Urinary bladder (tissue), 3 donors: ENCODE measurements at regions not wholly inside any gene's neighbourhood (a gene's known extent, or its start where the extent isn't known, plus 50 kb on each side); places are given as distances from the start of the nearest gene placed in this dataset.
A peak's percentile ranks its signal among the peaks of the same experiment; 100 is the strongest.
"Not testable (repeated sequence)": the region's sequence is repeated elsewhere in the genome, so short reads cannot be mapped to it uniquely, and the experiment has no call there.

Experiments used
- DNase-seq: peaks from one replicate; pipeline ENCODE4 v3.0.0-alpha.2; 2015; ENCODE audit errors: extremely low spot score
- H3K27ac ChIP-seq: one replicate; pipeline ENCODE4 v1.5.1; 2013; ENCODE audit warnings: low read depth, mild to moderate bottlenecking, moderate library complexity
- H3K36me3 ChIP-seq: one replicate; pipeline ENCODE4 v1.6.1; 2013; ENCODE audit warnings: mild to moderate bottlenecking, moderate library complexity; ENCODE audit not compliant: insufficient read depth
- H3K4me1 ChIP-seq: one replicate; pipeline ENCODE4 v1.6.1; 2013; ENCODE audit warnings: mild to moderate bottlenecking, moderate library complexity; ENCODE audit not compliant: insufficient read depth
- H3K4me3 ChIP-seq: one replicate; pipeline ENCODE4 v1.5.1; 2013; ENCODE audit warnings: low read depth, low read length
- WGBS: extraction: QIAGEN DNeasy Blood & Tissue Kit; methylation state at CpG from one replicate; pipeline ENCODE4 v1.1.7; 2013; 5-methylcytosine and 5-hydroxymethylcytosine counted together
- donor health status: healthy with polysubstance abuse.
- donor health status: healthy.

DNA sequence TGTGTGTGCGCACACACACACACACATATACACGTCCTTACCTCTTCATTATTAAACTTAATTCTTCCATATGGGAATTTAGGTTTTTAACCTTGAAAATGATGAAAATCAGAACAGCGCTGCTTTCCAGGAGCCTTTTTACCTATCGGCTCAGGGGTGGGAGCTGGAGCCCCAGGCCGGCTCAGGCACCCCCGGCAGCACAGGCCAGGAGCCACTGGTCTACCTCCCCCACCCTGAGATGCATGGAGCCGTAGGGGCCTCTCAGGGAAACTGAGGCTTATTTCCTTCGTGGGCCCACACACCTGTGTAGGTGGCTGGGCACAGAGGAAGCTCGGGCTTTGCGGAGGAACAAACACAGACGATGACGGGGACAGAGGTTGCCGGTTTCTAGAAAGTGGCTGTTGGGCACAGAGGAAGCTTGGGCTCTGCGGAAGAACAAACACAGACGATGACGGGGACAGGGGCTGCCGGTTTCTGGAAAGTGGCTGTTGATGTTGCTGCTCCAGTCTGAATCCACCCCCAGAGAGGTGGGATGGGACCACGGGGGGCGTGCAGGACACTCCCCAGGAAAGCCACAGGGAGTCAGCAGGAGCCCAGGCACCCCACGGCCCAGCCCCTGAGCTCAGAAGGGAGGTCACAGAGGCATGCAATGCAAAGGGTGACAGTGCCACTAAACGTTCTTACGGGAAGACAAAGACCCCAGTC, 149.4 kb downstream of the BRD1 start:
- H3K4me3 ChIP-seq: no peak overlapping the region
- H3K27ac ChIP-seq: no peak overlapping the region
- no peaks in the 10 kb centered on the region for H3K36me3 ChIP-seq
- H3K4me1 ChIP-seq: no peaks in the 10 kb centered on the region
- WGBS: 61% methylated on average over 22 of the region's 22 CpGs
- DNase-seq: no peak

DNA sequence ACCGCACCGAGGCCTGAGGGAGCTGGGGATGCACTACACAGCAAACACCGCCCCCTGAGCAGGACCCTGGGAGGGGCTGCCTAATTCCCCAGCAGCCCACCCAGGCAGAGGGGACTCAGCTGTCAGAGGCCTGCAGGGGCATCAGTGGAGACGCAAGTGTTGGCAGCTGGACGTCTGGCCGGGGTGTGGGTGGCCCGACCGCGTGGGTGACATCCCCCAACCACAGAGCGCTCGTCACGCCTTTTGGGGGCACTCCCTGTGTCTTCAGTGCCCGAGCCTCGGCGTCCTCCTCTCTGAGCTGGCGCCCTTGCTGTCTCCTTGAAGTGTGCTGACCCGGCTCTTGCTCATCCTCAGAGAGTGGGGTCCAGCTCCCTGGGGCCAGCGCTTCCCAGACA, 150.2 kb downstream of the BRD1 start:
- Histone ChIP-seq H3K4me1 (no peaks in the 10 kb centered on the region), H3K36me3 (no peaks in the 10 kb centered on the region), H3K27ac (no peak overlapping the region), H3K4me3 (no peak overlapping the region)
- DNase-seq: no peak
- 62% methylated on average over 18 of the region's 18 CpGs for WGBS

DNA sequence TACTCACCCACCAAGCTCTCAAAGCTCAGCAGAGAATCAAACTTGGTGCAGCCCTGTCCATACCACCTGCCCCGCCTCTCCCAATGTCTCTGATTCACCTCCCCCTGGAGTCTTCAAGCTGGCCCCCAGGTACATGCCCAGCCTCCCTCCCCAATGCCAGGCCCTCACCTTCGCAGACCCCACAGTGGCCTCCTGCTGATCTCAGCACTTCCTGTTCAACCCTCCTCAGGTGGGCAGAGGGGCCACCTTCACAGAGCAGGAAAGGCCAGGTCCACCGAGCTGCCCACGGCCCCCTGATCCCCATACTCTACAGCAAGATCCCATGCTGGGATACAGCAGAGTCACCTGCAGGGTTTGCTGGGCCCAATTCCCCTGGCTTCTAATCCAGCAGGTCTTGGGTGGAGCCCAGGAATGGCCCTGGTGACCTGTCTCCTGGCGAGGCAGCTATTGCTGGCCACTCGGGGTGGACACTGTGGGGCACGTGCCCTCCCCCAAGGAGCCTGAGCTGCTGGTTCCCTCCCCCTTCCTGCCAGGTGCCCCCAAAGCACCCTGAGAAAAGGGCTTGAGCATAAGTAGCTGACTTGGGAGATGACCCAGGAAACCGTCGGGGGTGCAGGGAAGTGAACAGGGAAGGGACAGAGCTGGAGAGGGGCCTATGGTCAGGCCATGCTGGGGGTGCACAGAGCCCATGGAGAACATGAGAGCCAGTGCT, 150.7 kb downstream of the BRD1 start:
- H3K27ac ChIP-seq: no peak overlapping the region
- no peak overlapping the region for H3K4me3 ChIP-seq
- 72% methylated on average over 9 of the region's 9 CpGs for WGBS
- no peak for DNase-seq
- H3K4me1 ChIP-seq: no peaks in the 10 kb centered on the region
- H3K36me3 ChIP-seq: no peaks in the 10 kb centered on the region

DNA sequence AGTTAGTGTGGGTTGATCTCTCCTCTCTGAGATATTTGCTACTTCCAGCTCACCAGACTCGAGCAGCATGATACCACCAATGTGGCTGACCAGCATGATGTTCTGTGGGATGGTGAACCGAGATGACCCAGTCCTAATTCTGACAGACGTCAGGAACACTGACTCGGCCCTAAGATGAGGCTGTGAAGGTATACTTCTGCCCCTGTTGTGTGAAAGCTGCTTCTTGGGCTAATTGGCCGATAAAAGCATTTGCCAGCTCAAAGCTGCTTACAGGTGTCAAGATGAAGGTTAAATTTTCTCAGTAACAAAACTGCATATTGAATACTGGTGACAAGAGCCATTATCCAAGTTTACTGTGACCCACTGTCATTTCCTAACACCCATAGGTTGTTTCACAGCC, 151.4 kb downstream of the BRD1 start:
- Histone ChIP-seq H3K4me3 (no peak overlapping the region), H3K36me3 (no peaks in the 10 kb centered on the region), H3K27ac (no peak overlapping the region), H3K4me1 (no peaks in the 10 kb centered on the region)
- DNase-seq: no peak
- 71% methylated on average over 5 of the region's 5 CpGs for WGBS

DNA sequence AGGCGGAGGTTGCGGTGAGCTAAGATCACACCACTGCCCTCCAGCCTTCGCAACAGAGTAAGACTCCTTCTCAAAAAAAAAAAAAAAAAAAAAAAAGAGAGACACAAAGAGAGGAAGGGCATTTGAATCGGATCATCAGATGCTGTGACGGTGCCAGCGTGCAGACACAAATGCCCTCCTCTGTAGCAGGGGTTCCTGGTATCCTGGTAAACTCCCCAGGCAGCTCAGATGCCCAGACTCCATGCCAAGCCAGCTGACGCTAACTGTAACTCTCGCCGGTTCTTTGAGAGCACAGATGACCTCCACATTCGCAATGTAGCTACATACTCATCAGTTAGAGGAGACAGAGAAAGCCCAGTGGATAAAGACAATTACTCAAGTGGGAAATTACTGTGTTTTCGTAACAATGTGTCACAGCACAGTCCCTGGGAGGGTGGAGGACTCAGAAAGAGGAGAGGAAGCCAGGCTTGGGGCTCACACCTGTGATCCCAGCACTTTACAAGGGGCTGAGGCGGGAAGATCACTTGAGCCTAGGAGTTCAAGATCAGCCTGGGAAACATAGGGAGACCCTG, 153.1 kb downstream of the BRD1 start:
- DNase-seq: no peak
- H3K27ac ChIP-seq: no peak overlapping the region
- 87% methylated on average over 12 of the region's 12 CpGs for WGBS
- peaks cover 1% of the 10 kb centered on the region for H3K4me1 ChIP-seq
- H3K36me3 ChIP-seq: no peaks in the 10 kb centered on the region
- H3K4me3 ChIP-seq: no peak overlapping the region

GRCh38 chr22:49673048-49673447, 154.6 kb downstream of the BRD1 start:
- H3K27ac ChIP-seq: no peak overlapping the region
- H3K4me1 ChIP-seq: peaks cover 1% of the 10 kb centered on the region
- DNase-seq: no peak
- no peak overlapping the region for H3K4me3 ChIP-seq
- H3K36me3 ChIP-seq: no peaks in the 10 kb centered on the region
- 41% methylated on average over 14 of the region's 14 CpGs for WGBS

- Histone ChIP-seq H3K27ac (no peak overlapping the region), H3K4me3 (no peak overlapping the region), H3K4me1 (peaks cover 1% of the 10 kb centered on the region), H3K36me3 (no peaks in the 10 kb centered on the region)
- DNase-seq: no peak
- WGBS: 40% methylated on average over 15 of the region's 17 CpGs
Observed at GRCh38 chr22:49672014-49672516, 155.6 kb downstream of the BRD1 start.

DNA sequence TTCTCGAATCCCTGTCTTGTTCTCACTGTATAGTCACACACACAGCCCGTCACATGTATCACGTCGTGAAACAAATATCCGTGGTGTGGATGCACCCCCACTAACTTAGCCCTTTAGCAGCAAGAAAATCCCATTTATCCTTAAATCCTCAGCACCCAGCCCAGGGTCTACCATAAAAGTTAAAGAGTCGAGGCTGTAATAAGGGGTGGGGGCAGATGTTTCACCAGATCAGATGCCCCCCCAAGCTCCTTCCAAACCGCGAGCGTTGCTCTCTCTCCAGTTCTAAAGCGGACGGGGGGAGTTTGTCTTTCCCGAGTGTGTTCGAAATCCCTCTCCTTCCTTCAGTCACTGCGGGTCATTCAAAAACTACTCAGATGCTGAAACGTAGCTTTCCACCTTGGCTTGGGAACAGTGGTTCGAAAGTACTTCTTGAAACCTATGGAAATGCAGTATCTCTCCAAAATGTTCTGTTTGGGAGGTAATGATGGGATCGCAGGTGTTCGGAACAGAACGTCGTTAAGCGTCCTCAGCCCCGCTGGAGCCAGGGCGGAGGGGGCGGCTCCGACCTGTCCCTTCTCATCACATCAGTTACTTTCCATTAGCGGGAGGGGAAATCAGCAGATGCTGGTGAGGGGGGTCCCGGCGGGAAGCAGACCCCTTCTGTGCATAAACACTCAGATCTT, 156.2 kb downstream of the BRD1 start:
- 11% methylated on average over 28 of the region's 28 CpGs for WGBS
- no peak for DNase-seq
- H3K27ac ChIP-seq: no peak overlapping the region
- H3K4me3 ChIP-seq: no peak overlapping the region
- H3K4me1 ChIP-seq: peaks cover 1% of the 10 kb centered on the region
- H3K36me3 ChIP-seq: no peaks in the 10 kb centered on the region

DNA sequence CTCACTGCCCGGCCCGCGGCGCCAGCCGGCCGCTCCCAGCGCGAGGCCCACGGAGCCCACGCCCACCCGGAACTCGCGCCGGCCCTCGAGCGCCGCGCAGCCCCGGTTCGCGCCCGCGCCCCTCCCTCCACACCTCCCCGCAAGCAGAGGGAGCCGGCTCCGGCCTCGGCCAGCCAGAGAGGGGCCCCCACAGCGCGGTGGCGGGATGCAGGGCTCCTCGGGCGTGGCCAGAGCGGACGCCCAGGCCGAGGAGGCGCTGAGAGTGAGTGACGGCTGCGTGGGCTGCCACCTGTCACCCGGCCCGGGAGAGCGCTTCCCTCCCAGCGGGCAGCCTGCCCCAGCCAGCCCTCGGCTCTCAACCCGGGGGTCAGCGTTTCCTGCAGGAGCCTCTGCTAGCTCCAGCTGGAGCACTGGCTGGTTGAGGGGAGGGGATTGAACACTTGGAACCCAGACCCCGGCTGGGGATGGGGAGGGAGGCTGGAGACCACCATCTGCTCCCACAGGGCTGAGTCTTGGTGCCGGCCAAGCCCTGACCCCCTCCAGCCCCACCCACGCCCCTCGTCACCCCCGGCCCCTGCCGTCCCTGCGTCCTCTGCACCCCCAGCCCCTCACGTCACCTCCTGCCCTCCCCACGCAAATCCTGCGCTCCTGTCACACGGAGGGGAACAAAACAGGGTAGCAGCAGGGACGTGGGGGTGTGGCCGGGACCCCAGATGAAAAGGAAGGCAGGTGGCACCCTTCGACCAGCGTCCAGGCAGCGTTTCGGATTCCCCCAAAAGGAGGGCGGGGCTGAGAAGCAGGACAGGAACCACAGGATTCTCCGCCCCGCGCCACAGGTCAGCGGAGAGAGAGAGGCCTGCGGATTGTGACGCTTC, 157.0 kb downstream of the BRD1 start:
- WGBS: 2% methylated on average over 69 of the region's 69 CpGs
- no peak for DNase-seq
- Histone ChIP-seq H3K27ac (no peak overlapping the region), H3K36me3 (no peaks in the 10 kb centered on the region), H3K4me1 (peaks cover 1% of the 10 kb centered on the region), H3K4me3 (peak overlapping the region; percentile 2)

GRCh38 chr22:49669969-49670455, 157.7 kb downstream of the BRD1 start:
- not testable (repeated sequence) for DNase-seq, H3K4me1 ChIP-seq, H3K27ac ChIP-seq, H3K36me3 ChIP-seq
- peak overlapping the region; percentile 2 for H3K4me3 ChIP-seq
- WGBS: 3% methylated on average over 33 of the region's 33 CpGs

DNA sequence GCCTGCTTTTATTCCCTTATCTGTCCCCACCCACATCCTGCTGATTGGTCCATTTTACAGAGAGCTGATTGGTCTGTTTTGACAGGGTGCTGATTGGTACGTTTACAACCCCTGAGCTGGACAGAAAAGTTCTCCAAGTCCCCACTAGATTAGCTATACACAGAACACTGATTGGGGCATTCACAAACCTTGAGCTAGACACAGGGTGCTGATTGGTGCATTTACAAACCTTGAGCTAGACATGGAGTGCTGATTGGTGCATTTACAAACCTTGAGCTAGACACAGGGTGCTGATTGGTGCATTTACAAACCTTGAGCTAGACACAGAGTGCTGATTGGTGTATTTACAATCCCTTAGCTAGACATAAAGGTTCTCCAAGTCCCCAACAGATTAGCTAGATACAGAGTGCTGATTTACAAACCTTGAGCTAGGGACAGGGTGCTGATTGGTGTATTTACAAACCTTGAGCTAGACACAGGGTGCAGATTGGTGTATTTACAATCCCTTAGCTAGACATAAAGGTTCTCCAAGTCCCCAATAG, 158.2 kb downstream of the BRD1 start:
- not testable (repeated sequence) for H3K36me3 ChIP-seq, H3K4me1 ChIP-seq, DNase-seq, H3K27ac ChIP-seq, H3K4me3 ChIP-seq
- 77% methylated on average over 1 of the region's 1 CpG for WGBS

- WGBS: 84% methylated on average over 19 of the region's 19 CpGs
- H3K4me1 ChIP-seq: peaks cover 1% of the 10 kb centered on the region
- H3K36me3 ChIP-seq: no peaks in the 10 kb centered on the region
- DNase-seq: no peak
- H3K4me3 ChIP-seq: no peak overlapping the region
- H3K27ac ChIP-seq: no peak overlapping the region
Observed at GRCh38 chr22:49668402-49668801, 159.3 kb downstream of the BRD1 start.
